NCI-H82 treated with DMSO at 0.1 percent for 48 hours (cell line): ENCODE measurements at regions not wholly inside any gene's neighbourhood (a gene's known extent, or its start where the extent isn't known, plus 50 kb on each side); places are given as distances from the start of the nearest gene placed in this dataset.
"Not testable (repeated sequence)": the region's sequence is repeated elsewhere in the genome, so short reads cannot be mapped to it uniquely, and the experiment has no call there.

Experiments used
- DNase-seq: peaks from one replicate; lab custom pipeline; 2025; ENCODE audit not compliant: unreplicated experiment; lab: John Stamatoyannopoulos, UW

DNA sequence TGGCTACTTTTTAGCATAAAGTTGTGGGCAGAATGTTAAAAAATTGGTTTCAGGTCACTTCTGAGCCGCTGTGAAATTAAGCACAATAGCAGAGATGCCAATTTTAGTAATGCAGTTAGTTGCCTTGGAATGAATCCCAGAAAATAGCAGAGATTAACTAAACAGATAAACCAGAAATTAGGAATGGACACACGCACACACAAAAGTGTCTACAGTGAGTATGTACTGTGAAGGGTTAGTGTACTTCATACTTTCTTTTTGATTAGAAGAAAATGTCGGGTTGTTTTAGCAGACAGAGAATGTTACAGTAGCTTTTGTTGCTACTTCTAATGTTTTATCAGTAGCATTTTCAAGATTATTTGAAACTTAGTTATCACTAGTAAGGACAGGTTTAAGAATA lies 106.7 kb downstream of the LEPR start:
- no peak for DNase-seq

DNA sequence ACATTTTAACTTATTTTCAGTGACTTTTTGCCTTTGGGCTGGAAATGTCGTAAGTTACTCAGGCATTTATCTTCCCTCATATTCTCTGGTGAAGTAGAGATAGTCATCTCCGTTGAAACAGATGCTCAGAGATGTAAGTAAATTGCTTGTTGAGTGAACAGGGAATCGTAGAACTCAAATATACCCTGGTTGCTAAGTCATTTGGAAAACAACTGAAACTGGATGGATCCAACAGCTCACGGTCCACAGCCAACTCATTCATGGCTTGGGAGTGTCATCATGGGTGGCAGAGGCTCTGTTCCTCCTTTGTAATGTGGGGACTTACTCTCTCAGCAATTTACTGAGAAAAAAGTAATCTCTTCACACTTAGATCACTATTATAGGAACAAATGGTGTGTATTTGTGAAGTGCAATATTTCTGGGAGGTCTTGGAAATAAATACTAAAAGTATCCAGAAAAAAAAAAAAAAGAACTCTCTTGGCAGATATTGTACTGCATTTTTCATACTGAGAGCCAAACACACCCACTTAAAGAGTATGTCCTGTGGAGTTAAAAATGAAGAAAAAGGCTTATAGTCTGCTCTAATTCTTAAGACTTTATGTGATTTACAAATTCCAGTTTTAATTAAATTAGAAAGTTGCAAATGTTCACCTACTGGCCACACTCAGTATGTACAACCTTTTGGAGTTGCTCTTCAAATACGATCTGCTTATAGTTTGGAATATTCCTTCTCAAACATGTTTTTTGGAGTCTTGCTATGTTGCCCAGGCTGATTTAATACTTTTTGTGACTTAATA lies 107.4 kb downstream of the LEPR start:
- DNase-seq = no peak

DNA sequence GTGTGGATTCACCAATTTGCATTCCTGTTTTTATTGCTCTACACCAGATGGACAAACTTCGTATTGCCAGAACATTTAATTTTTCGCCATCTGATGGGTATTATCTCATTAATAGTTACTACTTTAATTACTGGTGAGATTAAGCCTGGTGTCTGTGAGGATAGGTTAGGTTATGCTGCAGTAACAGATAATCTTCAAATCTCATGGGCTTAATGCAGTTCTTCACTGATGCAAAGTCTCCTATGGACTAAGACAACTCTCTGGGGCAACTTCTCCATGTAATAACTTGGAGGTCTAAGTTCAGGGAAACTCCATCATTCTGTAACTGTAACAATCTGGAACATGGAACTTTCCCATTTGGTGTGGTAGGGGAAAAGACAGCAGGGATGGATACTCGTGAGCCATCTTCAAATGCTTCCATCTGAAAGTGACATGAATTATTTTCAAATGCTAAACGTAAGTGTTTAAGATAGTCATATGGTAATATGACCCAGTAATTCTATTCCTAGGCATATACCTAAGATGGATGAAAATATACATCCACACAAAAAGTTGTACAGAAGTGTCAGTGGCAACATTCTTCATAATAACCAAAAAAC lies 111.6 kb downstream of the LEPR start:
- DNase-seq = no peak

DNA sequence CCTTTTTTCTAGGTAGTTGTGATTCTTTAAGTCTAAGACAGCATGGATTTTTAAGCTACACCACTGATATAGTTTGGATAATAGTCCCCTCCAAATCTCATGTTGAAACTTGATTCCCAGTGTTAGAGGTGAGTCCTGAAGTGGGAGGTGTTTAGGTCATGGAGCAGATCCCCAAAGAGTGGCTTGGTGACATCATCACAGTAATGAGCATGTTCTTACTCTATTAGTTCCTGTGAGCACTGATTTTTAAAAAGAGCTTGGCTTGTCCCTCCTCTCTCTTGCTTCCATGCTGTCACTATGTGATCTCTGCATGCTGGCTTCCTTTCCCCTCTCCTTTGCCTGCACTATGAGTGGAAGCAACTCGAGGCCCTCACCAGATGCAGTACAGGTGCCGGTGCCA lies 115.5 kb downstream of the LEPR start:
- DNase-seq = no peak

DNA sequence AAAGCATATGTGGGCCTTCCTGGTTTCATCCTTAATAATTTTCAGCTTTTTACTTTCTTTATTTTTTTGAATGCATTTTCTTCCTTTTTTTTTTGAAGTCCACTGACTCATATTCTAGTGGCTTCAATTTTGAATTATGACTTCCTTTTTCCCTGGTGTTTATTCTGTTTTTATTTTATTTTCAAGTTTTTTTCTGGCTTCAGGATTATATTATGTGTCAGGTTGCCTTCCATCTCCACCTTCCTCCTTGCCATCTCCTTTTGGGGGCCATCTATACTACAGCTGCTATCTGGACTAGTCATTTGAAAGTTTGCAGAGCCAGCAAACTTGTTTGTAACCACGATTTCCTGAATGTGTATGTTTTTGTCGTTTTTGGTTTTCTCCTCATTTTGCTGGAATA lies 117.6 kb downstream of the LEPR start:
- no peak for DNase-seq

DNA sequence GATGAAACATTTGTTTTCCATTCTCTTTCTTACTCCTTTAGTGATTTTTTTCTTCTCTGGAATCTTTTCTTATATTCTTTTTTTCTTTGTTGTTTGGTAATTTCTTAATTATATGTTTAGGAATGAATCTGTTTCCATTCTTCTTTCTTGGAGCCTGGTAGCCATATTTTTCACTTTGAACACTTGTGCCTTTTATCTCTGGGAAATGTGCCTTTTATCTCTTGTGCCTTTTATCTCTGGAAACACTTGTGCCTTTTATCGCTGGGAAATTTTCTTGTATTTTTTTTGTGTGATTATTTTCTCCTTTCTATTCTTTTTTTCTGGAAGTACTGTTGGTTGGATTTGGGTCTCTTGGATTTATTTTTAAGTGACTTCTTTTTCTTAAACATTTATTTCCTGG lies 118.2 kb downstream of the LEPR start:
- no peak for DNase-seq

DNA sequence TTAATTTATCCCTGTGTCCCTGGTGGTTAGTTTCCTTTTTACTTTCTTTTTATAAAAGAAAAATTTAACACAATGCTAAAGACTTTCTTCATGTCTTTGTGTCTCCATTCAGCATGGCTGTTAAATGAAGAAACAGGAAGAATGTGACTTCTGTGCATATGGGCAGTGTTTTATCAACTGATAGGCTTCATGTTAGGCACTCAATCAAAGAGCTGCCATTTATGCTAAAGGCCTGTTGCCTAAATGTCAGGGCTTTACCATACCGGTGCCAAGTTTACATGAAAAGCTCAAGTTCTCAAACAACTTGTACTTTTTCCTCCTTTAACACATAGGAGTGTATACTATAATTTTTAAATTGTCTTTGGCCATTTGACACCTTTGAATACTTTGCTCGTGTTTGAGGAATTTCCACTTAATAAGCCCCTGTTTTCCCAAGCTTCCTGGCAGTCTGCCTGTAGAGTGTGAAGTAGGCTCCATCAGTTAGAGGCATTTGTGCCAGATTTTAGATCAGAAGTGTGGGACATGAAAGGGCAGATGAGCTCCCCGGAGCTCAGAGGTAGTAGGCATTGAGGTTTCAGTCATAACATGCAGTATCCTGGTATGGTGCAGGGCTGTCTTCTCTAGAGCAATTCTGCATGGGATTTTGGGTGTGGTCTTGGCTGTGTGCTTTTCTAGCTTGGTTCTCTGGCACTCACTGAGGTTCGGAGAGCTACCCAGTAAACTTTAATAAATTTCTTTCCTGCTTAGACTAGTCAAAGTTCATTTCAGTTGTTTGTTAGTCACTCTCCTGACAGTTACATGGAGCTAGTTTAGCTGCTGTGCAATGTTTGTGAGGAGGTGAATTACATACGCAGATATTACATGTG lies 119.0 kb downstream of the LEPR start:
- no peak for DNase-seq

DNA sequence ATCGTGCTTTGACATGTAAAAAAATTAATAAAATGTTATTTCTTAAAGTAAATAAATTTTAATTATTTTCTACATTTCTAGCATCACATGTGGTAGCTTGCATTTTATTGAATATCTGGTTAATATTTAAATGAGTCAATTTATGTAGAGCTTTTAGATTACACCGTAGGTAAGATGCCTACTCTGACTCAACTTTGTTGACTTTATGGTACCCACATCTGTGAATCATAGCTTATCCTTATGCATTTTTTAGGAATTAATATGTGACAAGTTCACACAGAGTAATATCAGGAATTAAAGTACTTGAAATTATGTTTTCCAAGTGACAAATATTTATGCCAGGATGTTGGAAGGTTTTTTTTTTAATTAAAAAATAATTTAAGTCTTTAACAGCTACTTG lies 120.7 kb downstream of the LEPR start:
- DNase-seq = no peak

DNA sequence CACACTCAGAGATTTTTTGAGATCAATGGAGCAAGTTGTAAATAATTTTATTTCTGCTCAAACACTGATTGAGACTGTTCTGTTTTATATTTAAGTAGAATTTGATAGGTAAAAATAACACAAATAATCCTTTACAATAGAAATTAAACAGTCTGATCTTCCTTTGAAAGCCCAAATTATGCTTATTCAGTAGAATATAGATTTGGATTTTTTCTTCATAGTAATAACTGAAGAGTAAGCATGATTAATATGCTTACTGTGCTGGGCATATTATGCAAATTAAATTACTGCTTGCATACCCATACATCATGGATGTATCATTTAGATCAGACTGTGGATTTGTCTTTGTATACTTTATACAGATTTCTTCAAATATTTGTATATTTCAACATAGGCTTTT lies 121.4 kb downstream of the LEPR start:
- no peak for DNase-seq

DNA sequence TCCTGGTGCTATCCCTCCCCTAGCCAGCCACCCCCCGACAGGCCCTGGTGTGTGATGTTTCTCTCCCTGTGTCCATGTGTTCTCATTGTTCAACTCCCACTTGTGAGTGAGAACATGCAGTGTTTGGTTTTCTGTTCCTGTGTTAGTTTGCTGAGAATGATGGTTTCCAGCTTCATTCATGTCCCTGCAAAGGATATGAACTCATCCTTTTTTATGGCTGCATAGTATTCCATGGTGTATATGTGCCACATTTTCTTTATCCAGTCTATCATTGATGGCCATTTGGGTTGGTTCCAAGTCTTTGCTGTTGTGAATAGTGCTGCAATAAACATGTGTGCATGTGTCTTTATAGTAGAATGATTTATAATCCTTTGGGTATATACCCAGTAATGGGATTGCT lies 122.1 kb downstream of the LEPR start:
- DNase-seq = not testable (repeated sequence)

DNA sequence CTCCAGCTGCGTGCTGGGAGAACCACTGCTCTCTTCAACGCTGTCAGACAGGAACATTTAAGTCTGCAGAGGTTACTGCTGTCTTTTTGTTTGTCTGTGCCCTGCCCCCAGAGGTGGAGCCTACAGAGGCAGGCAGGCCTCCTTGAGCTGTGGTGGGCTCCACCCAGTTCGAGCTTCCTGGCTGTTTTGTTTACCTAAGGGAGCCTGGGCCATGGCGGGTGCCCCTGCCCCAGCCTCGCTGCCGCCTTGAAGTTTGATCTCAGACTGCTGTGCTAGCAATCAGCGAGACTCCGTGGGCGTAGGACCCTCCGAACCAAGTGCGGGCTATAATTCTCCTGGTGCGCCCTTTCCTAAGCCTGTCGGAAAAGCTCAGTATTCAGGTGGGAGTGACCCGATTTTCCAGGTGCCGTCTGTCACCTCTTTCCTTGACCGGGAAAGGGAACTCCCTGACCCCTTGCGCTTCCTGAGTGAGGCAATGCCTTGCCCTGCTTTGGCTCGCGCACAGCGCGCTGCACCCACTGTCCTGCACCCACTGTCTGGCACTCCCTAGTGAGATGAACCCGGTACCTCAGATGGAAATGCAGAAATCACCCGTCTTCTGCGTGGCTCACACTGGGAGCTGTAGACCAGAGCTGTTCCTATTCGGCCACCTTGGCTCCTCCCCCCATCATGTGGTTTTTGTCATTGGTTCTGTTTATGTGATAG lies 130.0 kb downstream of the LEPR start:
- DNase-seq = not testable (repeated sequence)

DNA sequence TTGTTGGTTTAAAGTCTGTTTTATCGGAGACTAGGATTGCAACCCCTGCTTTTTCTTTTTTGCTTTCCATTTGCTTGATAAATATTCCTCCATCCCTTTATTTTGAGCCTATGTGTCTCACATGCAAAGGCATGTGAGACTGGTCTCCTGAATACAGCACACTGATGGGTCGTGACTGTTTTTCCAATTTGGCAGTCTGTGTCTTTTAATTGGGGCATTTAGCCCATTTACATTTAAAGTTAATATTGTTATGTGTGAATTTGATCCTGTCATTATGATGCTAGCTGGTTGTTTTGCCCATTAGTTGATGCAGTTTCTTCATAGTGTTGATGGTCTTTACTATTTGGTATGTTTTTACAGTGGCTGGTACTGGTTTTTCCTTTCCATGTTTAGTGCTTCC lies 132.0 kb downstream of the LEPR start:
- not testable (repeated sequence) for DNase-seq

DNA sequence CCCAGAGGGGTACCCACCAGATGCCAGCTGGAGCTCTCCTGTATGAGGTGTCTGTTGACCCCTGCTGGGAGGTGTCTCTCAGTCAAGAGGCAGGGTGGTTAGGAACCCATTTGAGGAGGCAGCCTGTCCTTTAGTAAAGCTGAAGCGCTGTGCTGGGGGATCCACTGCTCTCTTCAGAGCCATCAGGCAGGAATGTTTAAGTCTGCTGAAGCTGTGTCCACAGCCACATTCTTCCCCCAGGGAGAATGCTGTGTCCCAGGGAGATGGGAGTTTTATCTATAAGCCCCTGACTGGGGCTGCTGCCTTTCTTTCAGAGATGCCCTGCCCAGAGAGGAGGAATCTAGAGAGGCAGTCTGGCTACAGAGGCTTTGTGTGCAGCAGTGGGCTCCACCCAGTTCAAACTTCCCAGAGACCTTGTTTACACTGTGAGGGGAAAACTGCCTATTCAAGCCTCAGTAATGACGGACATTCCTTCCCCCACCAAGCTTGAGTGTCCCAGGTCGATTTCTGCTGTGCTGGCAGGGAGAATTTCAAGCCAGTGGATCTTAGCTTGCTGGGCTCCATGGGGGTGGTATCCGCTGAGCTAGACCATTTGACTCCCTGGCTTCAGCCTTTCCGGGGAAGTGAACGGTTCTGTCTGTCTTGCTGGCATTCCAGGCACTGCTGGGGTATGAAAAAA lies 133.8 kb downstream of the LEPR start:
- not testable (repeated sequence) for DNase-seq

DNA sequence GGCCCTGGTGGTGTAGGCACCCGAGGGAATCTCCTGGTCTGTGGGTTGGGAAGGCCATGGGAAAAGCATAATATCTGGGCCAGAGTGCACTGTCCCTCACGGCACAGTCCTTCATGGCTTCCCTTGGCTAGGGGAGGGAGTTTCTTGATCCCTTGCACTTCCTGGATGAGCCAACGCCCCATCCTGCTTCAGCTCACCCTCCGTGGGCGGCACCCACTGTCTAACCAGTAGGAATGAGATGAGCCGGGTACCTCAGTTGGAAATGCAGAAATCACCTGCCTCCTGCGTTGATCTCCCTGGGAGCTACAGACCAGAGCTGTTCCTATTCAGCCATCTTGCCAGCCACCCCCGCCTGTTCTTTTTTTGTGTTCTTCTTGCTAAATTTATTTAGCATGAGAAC lies 134.4 kb downstream of the LEPR start:
- no peak for DNase-seq

DNA sequence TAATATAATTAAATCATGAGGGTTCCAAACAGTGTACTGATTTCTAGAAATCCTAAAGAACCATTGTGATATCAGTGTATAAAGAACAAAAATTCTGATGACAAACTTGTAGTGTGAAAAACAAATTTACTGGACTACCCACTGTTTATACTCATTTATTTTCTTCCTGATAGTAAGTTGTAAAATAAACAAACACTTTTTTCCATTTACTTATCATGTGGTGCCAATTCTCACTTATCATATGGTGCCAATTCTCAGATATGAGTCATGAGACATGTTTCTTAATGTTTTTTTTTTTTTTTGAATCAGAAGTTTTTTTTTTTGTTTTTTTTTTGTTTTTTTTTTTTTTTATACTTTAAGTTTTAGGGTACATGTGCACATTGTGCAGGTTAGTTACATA lies 137.7 kb downstream of the LEPR start:
- no peak for DNase-seq

DNA sequence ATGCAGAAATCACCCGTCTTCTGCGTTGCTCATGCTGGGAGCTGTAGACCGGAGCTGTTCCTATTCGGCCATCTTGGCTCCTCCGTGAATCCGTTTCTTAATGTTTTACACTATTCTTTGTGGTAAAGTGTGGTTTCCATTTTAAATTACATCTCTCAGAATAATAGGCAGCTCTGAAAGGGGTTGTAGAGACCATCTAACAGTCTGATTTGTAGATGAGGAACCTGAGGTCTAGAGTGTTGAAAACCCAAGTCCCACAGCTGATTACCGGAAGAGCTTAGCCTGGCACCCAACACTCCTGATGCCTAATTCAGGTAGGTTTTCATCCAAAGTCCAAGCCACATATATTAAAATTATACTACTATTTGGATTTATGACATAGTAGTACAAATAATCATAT lies 144.0 kb downstream of the LEPR start:
- DNase-seq = no peak

DNA sequence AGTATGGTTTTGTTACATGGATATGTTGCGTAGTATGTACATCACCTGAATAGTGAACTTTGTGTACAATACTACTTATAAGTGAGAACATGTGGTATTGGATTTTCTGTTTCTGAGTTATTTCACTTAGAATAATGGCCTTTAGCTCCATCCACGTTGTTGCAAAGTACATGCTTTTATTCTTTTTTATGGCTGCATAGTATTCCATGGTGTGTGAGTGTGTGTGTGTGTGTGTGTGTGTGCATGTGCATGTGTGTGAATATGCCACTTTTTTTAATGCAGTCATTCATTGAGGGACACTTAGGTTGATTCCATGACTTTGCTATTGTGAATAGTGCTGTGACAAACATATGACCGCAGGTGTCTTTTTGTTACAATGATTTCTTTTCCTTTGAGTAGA lies 147.8 kb downstream of the LEPR start:
- no peak for DNase-seq

DNA sequence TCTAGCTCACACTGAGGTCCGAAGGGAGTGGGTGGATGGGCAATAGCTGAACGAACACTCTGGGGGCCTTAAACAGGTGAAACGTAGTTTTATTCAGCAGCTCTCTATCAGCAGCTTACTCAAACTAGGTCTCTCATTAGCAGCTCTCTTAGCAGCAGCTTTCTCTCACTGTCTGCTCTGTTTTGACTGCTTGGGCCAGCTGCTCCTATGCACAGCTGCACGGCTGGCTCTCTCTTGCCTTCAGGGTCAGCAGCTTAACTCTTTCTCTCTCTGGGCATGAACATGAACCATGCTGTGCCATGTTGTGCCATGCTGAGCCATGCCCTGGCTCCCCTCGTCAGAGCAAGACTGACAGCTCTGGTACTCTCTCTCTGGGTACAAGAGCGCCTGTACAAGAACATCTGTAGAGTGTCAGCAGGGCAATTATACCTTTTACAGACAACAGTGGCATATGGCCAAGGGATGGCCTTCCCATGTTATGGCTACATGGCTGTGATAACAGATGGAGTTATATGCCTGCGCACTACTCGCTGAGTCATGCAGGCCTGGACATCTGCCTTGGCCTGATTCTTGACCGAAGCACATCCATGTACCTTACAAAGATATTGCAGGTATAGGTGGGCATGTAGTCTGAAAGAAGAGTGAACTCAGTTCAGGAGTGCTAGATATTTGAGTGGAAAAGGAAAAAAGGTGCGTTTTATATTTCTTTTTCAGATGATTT lies 152.4 kb downstream of the LEPR start:
- DNase-seq = no peak

DNA sequence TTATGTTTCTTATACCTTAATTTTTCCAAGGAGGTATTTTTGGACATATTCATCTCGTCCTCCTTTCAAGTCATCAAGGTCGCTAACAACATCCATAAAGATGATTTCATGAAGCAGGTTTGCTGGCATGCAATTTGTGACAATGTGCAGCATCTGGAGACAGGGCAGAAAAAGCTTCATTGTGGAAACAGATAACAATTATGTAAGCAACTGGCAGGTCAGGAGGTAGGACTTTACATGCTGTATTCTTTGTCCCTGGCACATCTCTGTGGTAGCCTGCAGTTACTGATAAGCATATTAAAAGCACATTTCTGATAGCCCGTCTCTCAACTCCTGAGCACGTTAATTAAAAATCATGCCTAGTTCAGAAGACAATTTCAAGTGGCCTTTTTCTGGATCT lies 156.8 kb downstream of the LEPR start:
- no peak for DNase-seq

DNA sequence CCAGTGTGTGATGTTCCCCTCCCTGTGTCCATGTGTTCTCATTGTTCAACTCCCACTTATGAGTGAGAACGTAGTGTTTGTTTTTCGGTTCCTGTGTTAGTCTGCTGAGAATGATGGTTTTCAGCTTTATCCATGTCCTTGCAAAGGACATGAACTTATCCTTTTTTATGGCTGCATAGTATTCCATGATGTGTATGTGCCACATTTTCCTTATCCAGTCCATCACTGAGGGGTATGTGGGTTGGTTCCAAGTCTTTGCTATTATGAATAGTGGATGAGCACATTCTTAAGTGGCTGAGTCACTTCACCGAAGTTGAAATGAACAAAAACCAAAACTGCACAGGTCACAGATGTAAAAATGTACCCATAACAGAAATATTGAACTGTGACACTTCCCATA lies 157.5 kb downstream of the LEPR start:
- not testable (repeated sequence) for DNase-seq
